ENCODE measurements at regions not wholly inside any gene's neighbourhood (a gene's known extent, or its start where the extent isn't known, plus 50 kb on each side); places are given as distances from the start of the nearest gene placed in this dataset.

GRCh38 chr2:226420646-226421045 lies 379.0 kb downstream of the IRS1 start:
- Histone ChIP-seq H3K9me3 (replicated peaks in 1 of 3) (peaks cover 0 to 5% (median 0%) of the 10 kb centered on the region in 3 donors), H3K4me3 (no peak overlapping the region), H3K27me3 (no peaks in the 10 kb centered on the region), H3K4me1 (replicated peaks in 1 of 2) (no peaks in the 10 kb centered on the region), H3K27ac (no peak overlapping the region), H3K36me3 (replicated peaks in 1 of 2) (no peaks in the 10 kb centered on the region)
- intact Hi-C loops (cut with DNase I) = no loop called here
- no peak for DNase-seq
- no peak for TF ChIP-seq CTCF (IDR thresholded peaks at IDR 0.05)

- Histone ChIP-seq H3K27ac (no peak overlapping the region), H3K9me3 (replicated peaks in 1 of 3) (no peaks in the 10 kb centered on the region), H3K4me3 (no peak overlapping the region), H3K4me1 (replicated peaks in 1 of 2) (no peaks in the 10 kb centered on the region), H3K36me3 (replicated peaks in 1 of 2) (no peaks in the 10 kb centered on the region), H3K27me3 (no peaks in the 10 kb centered on the region)
- intact Hi-C loops (cut with DNase I) = no loop called here
- DNase-seq = no peak
- 76 to 97% (median 88%) methylated on average over 5 of the region's 5 CpGs for WGBS, 4 donors
- TF ChIP-seq POLR2A (IDR thresholded peaks at IDR 0.05) (no peak), CTCF (IDR thresholded peaks at IDR 0.05) (no peak)
These were observed 381.1 kb downstream of the IRS1 start for GRCh38 chr2:226418521-226418920.

- Histone ChIP-seq H3K4me3 (no peak overlapping the region), H3K36me3 (replicated peaks in 1 of 2) (no peaks in the 10 kb centered on the region), H3K27me3 (no peaks in the 10 kb centered on the region), H3K9me3 (replicated peaks in 1 of 3) (no peaks in the 10 kb centered on the region), H3K27ac (no peak overlapping the region), H3K4me1 (replicated peaks in 1 of 2) (no peaks in the 10 kb centered on the region)
- no peak for DNase-seq
- intact Hi-C loops (cut with DNase I) = no loop called here
- 68 to 75% (median 73%) methylated on average over 2 of the region's 2 CpGs for WGBS, 4 donors
- TF ChIP-seq POLR2A (IDR thresholded peaks at IDR 0.05) (no peak), CTCF (IDR thresholded peaks at IDR 0.05) (no peak)
These were observed 385.3 kb downstream of the IRS1 start for GRCh38 chr2:226414335-226414734.

GRCh38 chr2:226413498-226414130 lies 386.0 kb downstream of the IRS1 start:
- no peaks in the 10 kb centered on the region for H3K36me3 ChIP-seq (replicated peaks in 1 of 2)
- TF ChIP-seq POLR2A (IDR thresholded peaks at IDR 0.05) (no peak), CTCF (IDR thresholded peaks at IDR 0.05) (no peak)
- intact Hi-C loops (cut with DNase I) = no loop called here
- no peaks in the 10 kb centered on the region for H3K4me1 ChIP-seq (replicated peaks in 1 of 2)
- no peak overlapping the region for H3K27ac ChIP-seq
- no peak overlapping the region for H3K4me3 ChIP-seq
- H3K9me3 ChIP-seq (replicated peaks in 1 of 3) = no peaks in the 10 kb centered on the region
- no peak for DNase-seq
- 56 to 68% (median 61%) methylated on average over 2 of the region's 2 CpGs for WGBS, 4 donors
- H3K27me3 ChIP-seq = no peaks in the 10 kb centered on the region
